OCI-LY7 (cell line): ENCODE measurements at regions not wholly inside any gene's neighbourhood (a gene's known extent, or its start where the extent isn't known, plus 50 kb on each side); places are given as distances from the start of the nearest gene placed in this dataset.

Experiments used
- BruUV-seq: library from RNA; stranded (reverse); fragments of 400-500 nt; replicated peaks from 2 replicates; lab custom pipeline; 2021; lab: Mats Ljungman, UMichigan
- CTCF ChIA-PET: fragments of 300-600 bp; sonication (Branson Sonifier 250); formaldehyde crosslinking; loops from one replicate; lab custom pipeline; 2022; ENCODE audit warnings: antibody characterized with exemption; ENCODE audit not compliant: unreplicated experiment; lab: Charles Lee
- POLR2A ChIA-PET: fragments of 300-600 bp; sonication (Branson Sonifier 250); formaldehyde crosslinking; loops from one replicate; lab custom pipeline; 2022; ENCODE audit warnings: antibody characterized with exemption; lab: Charles Lee
- DNase-seq: peaks from one replicate; pipeline ENCODE4 v3.0.0-alpha.2; 2015; ENCODE audit warnings: low spot score
- H2AFZ ChIP-seq: fragments of 200-600 bp; sonication (generic), shearing (Covaris generic); 2 replicates; pipeline ENCODE4 v1.6.1; 2014; ENCODE audit warnings: mild to moderate bottlenecking, antibody characterized with exemption, low read length, moderate library complexity
- H3K27ac ChIP-seq: fragments of 200-600 bp; sonication (generic); 2 replicates; pipeline ENCODE4 v1.5.1; 2014; ENCODE audit warnings: mixed run types, low read depth, mild to moderate bottlenecking, moderate library complexity, low read length, inconsistent platforms; ENCODE audit not compliant: poor library complexity, severe bottlenecking
- H3K36me3 ChIP-seq: fragments of 200-600 bp; sonication (generic); 2 replicates; pipeline ENCODE4 v1.6.1; 2014; ENCODE audit warnings: mild to moderate bottlenecking, antibody characterized with exemption, low read length, moderate library complexity, mixed read lengths; ENCODE audit not compliant: insufficient read depth
- H3K4me1 ChIP-seq: fragments of 200-600 bp; sonication (generic); 2 replicates; pipeline ENCODE4 v1.5.1; 2014; ENCODE audit warnings: mild to moderate bottlenecking, low read length; ENCODE audit not compliant: insufficient read depth, poor library complexity, severe bottlenecking
- H3K4me2 ChIP-seq: fragments of 200-600 bp; sonication (generic); 2 replicates; pipeline ENCODE4 v1.6.1; 2014; ENCODE audit warnings: mild to moderate bottlenecking, low read length
- H3K4me3 ChIP-seq: fragments of 200-600 bp; sonication (generic); 2 replicates; pipeline ENCODE4 v1.5.1; 2014; ENCODE audit warnings: mild to moderate bottlenecking, low read depth, low read length; ENCODE audit not compliant: poor library complexity, severe bottlenecking
- H3K79me2 ChIP-seq: fragments of 200-600 bp; sonication (generic); 2 replicates; pipeline ENCODE4 v1.6.1; 2016; ENCODE audit warnings: low read depth, mild to moderate bottlenecking, low read length, moderate library complexity, mixed read lengths; ENCODE audit not compliant: insufficient read depth
- H3K9me2 ChIP-seq: fragments of 200-600 bp; sonication (generic); 2 replicates; pipeline ENCODE4 v1.6.1; 2016; ENCODE audit warnings: mild to moderate bottlenecking, low read length, mixed read lengths; ENCODE audit not compliant: insufficient read depth
- H3K9me3 ChIP-seq: fragments of 200-600 bp; sonication (generic); 2 replicates; pipeline ENCODE4 v1.6.1; 2014; ENCODE audit warnings: mild to moderate bottlenecking, mixed run types, low read length, mixed read lengths
- H4K20me1 ChIP-seq: fragments of 200-600 bp; sonication (generic); 2 replicates; pipeline ENCODE4 v1.6.1; 2014; ENCODE audit warnings: mild to moderate bottlenecking, antibody characterized with exemption, low read length, moderate library complexity, mixed read lengths; ENCODE audit not compliant: insufficient read depth
- CTCF ChIP-seq: fragments of 200-600 bp; sonication (generic); conservative IDR thresholded peaks from 2 replicates; pipeline ENCODE4 v1.5.1; 2014; ENCODE audit warnings: mild to moderate bottlenecking, antibody characterized with exemption, low read length, moderate library complexity, mixed read lengths
- EZH2phosphoT487 ChIP-seq: fragments of 200-600 bp; sonication (generic); IDR thresholded peaks from 2 replicates; pipeline ENCODE4 v1.6.1; 2018; ENCODE audit warnings: low read depth, borderline replicate concordance, mild to moderate bottlenecking, mixed run types, antibody characterized with exemption, low read length, moderate library complexity, mixed read lengths
- intact Hi-C: fragments of 100-400 bp; cut with micrococcal nuclease; formaldehyde crosslinking; loops from one replicate; pipeline ENCODE4 v1.10.0; 2022; ENCODE audit not compliant: unreplicated experiment

- no peak for DNase-seq
- H4K20me1 ChIP-seq, result no peaks in the 10 kb centered on the region
- no peaks in the 10 kb centered on the region for H3K9me3 ChIP-seq
- no peaks in the 10 kb centered on the region for H3K79me2 ChIP-seq
- intact Hi-C loops, result no loop called here
- no peak overlapping the region for H3K4me2 ChIP-seq
- H3K36me3 ChIP-seq, result no peaks in the 10 kb centered on the region
- no peaks in the 10 kb centered on the region for H3K9me2 ChIP-seq
- ChIA-PET POLR2A (no interaction called here), CTCF (no interaction called here)
- no peak overlapping the region for H3K4me3 ChIP-seq
- TF ChIP-seq CTCF (no peak), EZH2phosphoT487 (no peak)
- no TSS peak for BruUV-seq
- no peak overlapping the region for H2AFZ ChIP-seq
- H3K4me1 ChIP-seq, result no peaks in the 10 kb centered on the region
- no peak overlapping the region for H3K27ac ChIP-seq
Observed at GRCh38 chr20:24732076-24732475, 217.0 kb upstream of the CST7 start.

- Histone ChIP-seq H2AFZ (no peak overlapping the region), H3K4me3 (no peak overlapping the region), H4K20me1 (no peaks in the 10 kb centered on the region), H3K27ac (no peak overlapping the region), H3K9me3 (no peaks in the 10 kb centered on the region), H3K4me2 (no peak overlapping the region), H3K4me1 (no peaks in the 10 kb centered on the region), H3K79me2 (no peaks in the 10 kb centered on the region), H3K9me2 (no peaks in the 10 kb centered on the region), H3K36me3 (no peaks in the 10 kb centered on the region)
- ChIA-PET CTCF (no interaction called here), POLR2A (interaction anchor here (0.6 kb wide), 1 partner anchor 156 kb away, joined by 3 read pairs; no protein-coding TSS in a partner anchor)
- no TSS peak for BruUV-seq
- intact Hi-C loops, result no loop called here
- TF ChIP-seq EZH2phosphoT487 (no peak), CTCF (no peak)
- DNase-seq, result no peak
Observed at GRCh38 chr20:24732599-24732998, 216.5 kb upstream of the CST7 start.

GRCh38 chr20:24733416-24733815 lies 215.7 kb upstream of the CST7 start:
- no TSS peak for BruUV-seq

More at GRCh38 chr20:24733416-24733815, 215.7 kb upstream of the CST7 start:
- H3K9me3 ChIP-seq, result no peaks in the 10 kb centered on the region
- no peaks in the 10 kb centered on the region for H3K4me1 ChIP-seq
- POLR2A ChIA-PET, result no interaction called here
- H3K79me2 ChIP-seq, result no peaks in the 10 kb centered on the region
- H3K4me3 ChIP-seq, result no peak overlapping the region
- CTCF ChIA-PET, result no interaction called here
- intact Hi-C loops, result no loop called here
- DNase-seq, result no peak
- H4K20me1 ChIP-seq, result no peaks in the 10 kb centered on the region
- no peak overlapping the region for H2AFZ ChIP-seq
- H3K27ac ChIP-seq, result no peak overlapping the region
- no peak overlapping the region for H3K4me2 ChIP-seq
- TF ChIP-seq EZH2phosphoT487, result no peak
- no peak for TF ChIP-seq CTCF
- no peaks in the 10 kb centered on the region for H3K9me2 ChIP-seq
- H3K36me3 ChIP-seq, result no peaks in the 10 kb centered on the region
